NCI-H187 (cell line): ENCODE measurements at regions not wholly inside any gene's neighbourhood (a gene's known extent, or its start where the extent isn't known, plus 50 kb on each side); places are given as distances from the start of the nearest gene placed in this dataset.
A peak's percentile ranks its signal among the peaks of the same experiment; 100 is the strongest.
"Not testable (repeated sequence)": the region's sequence is repeated elsewhere in the genome, so short reads cannot be mapped to it uniquely, and the experiment has no call there.

Experiments
- DNase-seq, 2 experiments: peaks; one replicate each; lab custom pipeline; 2025; lab: John Stamatoyannopoulos, UW

DNA sequence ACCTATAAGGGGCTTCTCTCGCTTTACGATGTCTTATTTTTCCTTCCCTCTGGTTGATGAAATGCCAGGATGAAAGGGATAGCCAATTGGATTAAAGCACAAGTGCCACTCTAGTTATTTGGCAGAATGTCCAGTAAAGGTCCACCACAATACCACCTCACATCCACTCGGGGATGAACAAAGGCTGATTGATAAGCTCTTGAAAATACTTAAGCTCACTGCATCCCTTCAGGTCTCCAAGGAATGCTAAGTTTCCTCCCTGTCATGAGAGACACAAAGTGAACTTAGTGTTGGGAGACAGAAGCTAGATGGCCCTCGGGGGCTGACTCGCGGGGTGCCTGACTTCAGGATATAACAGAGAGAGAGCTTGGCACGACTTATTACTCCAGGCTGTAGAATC is 185.9 kb upstream of the ZNF644 start:
- DNase-seq = not testable (repeated sequence)

GRCh38 chr1:91204150-91204549 is 182.3 kb upstream of the ZNF644 start:
- not testable (repeated sequence) for DNase-seq

- DNase-seq = no peak
These were observed 179.9 kb upstream of the ZNF644 start for GRCh38 chr1:91201694-91202093.

DNA sequence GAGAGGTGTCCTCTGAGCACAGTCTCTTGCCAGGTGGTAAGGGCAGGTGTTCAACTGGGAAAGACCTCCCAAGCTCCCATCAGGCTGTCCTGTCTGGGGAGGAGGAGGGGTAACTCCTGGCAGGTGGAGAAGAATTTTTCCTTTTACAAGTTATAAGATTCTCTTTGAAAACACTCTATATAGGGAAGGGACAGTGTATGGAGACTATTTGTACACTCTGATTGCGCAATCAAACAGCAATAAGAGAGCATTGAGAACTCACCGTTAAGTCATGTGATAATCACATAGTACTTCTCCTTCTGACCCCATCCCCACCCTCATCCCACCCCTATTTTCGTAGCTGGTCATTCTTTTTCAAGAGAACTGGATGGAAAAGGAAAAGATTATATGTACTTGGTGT is 179.3 kb upstream of the ZNF644 start:
- no peak for DNase-seq

DNA sequence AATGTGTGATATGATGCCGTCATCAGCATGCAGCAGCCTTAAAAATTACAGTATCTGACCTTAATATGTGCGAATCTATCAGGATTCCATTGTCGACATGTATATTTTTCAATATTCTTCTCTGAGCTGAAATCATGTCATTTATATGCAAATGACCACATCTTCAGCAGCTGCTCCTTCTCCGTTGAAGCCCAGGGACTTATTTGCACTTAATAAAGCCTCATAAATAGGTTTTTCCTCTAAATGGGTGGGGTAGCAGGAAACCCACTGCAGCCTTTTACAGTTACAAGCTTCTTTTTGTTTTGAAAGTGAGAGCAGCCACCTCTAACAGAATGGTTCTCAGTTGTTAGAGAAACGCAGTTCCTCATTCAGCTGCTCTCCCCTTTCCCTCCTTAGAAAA is 178.8 kb upstream of the ZNF644 start:
- DNase-seq = no peak

GRCh38 chr1:91199988-91200387 is 178.2 kb upstream of the ZNF644 start:
- no peak for DNase-seq

DNA sequence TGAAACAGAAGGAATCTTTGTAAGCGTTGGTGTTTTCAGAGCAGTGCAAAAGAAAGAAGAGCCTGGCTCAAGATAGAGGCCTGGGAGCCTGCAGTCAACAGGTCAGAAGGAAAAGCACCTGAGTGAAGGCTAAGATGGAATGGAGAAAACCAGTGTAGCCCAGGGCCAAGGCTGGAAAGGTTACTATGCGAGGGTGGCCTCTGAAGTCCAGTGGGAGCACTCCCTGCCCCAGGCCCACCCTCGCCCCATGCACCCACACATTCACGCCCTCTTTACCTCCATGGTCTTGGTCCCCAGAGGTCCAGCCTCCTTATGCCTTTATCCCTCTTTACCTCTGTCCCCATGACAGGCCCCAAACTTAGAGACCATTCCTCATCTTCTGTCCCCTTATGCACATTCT is 169.2 kb upstream of the ZNF644 start:
- DNase-seq = no peak

- no peak for DNase-seq
These were observed 167.3 kb upstream of the ZNF644 start for GRCh38 chr1:91189096-91189495.

DNA sequence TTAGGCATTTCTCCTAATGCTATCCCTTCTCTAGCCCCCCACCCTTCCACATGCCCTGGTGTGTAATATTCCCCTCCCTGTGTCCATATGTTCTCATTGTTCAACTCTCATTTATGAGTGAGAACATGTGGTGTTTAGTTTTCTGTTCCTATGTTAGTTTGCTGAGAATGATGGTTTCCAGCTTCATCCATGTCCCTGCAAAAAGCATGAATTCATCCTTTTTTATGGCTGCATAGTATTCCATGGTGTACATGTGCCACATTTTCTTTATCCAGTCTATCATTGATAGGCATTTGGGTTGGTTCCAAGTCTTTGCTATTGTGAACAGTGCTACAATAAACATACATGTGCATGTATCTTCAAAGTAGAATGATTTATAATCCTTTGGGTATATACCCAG is 161.0 kb upstream of the ZNF644 start:
- DNase-seq = not testable (repeated sequence)

DNA sequence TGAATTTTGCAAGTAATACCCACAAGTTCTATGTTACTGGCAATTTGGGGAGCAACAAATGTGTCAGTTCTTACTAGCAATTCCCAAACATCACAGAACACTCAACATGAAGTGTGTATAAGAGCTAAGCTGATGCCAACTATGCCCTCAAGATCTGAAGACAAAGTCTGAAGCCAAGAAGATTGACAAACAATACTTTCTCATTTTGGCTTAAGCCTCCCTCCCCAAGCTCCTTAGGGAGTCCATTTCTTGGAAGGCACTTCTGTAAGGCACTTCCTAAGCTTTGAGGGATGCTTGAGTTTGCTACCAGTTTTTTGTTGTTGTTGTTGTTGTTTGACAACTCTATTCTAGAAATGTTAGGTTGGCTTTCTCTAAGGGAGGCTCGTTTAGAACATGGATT is 154.4 kb upstream of the ZNF644 start:
- no peak for DNase-seq

GRCh38 chr1:91174734-91175133 is 152.9 kb upstream of the ZNF644 start:
- no peak for DNase-seq

GRCh38 chr1:91173346-91173890 is 151.6 kb upstream of the ZNF644 start:
- no peak for DNase-seq

DNA sequence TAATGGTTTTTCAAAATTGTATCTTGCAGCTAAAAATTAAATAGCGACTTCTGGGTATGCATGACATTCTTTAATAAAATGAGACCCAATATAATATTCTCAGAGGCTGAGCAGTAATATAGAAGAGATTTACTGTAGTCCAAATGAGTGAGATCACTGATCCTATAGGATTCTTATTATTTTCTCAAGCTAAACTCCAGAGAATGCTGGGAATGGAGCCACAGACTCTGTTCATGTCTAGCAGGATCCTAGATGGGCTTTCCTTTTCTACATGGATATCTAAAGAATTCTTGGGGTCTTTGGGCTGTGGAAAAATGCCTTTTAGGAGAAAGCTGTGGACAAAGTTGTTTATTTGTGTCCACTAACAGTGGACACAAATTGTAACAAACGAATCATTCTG is 150.7 kb upstream of the ZNF644 start:
- DNase-seq = no peak

DNA sequence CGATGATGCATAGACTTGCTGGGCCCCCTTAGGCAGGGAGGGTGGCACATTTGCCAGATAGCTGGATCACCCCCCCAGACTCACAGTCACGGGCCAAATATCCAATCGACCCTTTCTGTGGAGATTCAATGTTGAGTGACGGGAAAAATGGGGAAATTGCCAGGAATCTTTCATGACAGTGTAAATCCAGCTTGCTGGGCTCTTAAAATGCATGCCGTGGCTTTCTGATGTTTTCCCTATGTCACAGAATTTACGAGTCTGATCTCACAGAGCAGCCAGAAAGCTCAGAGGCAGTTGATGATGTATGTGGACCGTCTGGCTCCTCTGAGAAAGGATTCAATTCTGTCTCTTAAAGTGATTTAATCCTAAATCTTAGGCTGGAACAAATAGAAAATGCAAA is 150.1 kb upstream of the ZNF644 start:
- DNase-seq = no peak

DNA sequence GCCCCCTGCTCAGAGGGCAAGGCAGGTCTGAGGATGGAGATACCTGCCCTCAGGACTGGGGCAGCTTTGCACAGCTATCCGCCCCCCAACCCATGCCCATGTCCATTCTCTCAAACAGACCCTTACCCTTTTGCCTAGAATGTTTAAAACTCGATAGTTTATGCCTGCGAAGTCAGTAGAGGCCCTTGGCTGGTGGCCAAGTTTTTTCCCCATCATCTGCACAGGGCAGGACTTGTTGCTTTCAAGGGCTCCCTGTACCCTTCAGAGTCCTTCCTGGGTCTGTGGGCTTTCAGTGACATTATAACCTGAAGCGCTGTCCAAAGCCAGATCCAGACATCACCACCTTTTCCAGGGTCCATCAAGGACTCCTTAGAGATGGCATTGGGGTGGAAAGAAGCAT is 148.7 kb upstream of the ZNF644 start:
- DNase-seq = no peak

DNA sequence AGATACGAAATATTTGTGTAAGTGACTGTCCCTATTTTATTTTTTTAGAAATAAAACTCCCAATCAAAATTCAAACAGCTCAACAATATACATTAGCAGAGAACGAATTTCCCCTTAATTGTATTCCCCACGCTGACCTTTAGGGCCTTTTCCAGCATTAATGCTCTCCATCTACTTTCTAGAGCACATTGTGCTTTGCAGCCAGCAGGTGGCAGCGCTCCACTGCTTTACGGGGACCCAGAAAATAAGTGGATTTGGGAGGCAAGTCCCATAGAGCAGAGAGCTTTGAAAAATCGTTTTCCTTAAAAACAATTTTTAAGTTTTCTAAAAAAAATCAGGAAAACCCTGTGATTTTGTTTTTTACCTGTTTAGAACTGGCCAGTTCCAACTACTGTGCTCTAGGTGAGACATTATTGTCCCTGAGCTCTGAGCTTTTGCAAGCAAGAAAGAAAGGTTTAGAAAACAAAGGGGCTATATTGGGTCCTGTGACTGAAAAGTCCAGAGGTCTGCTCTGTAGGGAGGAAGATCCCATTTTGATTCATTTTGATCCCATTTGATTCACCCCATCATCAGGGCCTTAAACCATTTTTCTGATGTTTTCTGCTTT is 144.4 kb upstream of the ZNF644 start:
- DNase-seq = peak in 1 of 2 experiments; percentile 19

DNA sequence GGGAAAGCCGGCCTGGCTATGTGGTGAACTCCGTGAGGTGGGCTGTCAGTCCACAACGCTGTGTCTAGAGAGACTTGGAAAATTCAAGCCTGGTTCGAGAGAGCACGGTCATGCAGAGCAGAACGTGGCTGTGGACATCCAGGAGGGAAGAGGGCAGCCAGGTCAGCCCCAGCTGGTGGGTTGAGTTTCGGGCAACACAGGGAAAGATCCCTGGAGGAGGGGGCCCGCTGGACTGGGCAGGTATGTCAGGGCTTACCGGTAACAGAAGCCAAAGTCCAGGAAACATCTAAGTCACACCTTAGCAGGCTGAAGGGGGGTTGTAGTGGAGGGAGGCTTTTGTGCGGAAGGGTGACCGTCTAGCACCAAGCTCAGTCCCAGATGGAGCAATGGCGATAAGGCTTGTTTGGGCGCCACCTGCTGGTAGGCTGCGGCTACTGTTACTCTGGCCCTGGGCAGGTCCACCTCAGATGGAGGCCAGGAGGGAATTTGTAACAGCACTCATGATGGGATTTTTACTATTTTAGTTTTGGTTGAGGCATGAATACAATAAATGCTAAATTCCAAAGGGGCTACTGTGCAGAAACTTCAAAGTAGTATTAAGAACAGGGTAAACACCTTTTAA is 143.3 kb upstream of the ZNF644 start:
- peak; percentile 12 to 58 for DNase-seq

- no peak for DNase-seq
These were observed 140.8 kb upstream of the ZNF644 start for GRCh38 chr1:91162613-91163012.

- no peak for DNase-seq
These were observed 139.9 kb upstream of the ZNF644 start for GRCh38 chr1:91161749-91162148.

GRCh38 chr1:91161166-91161565 is 139.3 kb upstream of the ZNF644 start:
- DNase-seq = no peak

DNA sequence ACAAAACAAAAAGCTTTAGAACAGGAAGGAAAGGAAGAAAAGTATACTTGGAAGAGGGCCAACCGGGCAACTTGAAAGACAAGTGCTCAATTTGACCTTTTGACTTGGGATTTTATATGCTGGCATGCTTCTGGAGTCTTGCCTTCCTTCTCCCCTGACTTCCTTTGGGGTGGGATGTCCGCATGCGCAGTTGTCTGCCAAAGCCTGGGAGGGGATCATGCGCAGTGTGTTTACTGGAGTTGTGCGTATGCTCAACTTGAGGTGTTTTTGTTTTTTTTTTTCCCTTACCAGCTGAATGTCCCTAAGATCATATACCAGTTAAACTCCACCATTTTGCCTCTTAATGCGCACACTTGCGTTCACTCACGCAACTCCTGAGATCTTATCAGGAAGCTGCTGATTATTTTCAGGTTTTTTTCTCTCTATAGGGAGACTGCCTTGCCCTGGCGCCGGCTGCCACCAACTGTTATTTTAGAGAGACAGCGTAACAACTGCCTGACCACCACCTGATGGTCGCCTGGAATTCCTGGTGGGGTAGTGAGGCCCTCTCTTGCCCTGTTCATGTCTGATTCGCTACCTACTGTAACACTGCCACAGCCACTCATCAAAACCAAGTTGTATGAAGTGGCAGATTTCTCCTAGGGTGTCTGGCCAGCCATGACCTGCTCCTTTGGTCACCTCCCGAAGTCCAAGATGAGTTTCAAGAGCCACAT is 138.7 kb upstream of the ZNF644 start:
- no peak for DNase-seq

- no peak for DNase-seq
These were observed 131.5 kb upstream of the ZNF644 start for GRCh38 chr1:91153341-91153740.

- no peak for DNase-seq
These were observed 130.5 kb upstream of the ZNF644 start for GRCh38 chr1:91152331-91152730.
